HG03571 (cell line): ENCODE measurements at regions not wholly inside any gene's neighbourhood (a gene's known extent, or its start where the extent isn't known, plus 50 kb on each side); places are given as distances from the start of the nearest gene placed in this dataset.
"Not testable (repeated sequence)": the region's sequence is repeated elsewhere in the genome, so short reads cannot be mapped to it uniquely, and the experiment has no call there.

Source experiments
- ATAC-seq: cut with Tn5 transposase; IDR thresholded peaks from one replicate; pipeline ENCODE4 v1.9.1; 2021; ENCODE audit not compliant: unreplicated experiment

- no peak for ATAC-seq
Observed at GRCh38 chr18:4557502-4557901, 102.4 kb upstream of the DLGAP1 start.

- no peak for ATAC-seq
Observed at GRCh38 chr18:4551001-4551360, 95.9 kb upstream of the DLGAP1 start.

- ATAC-seq: no peak
Observed at GRCh38 chr18:4549164-4549872, 94.2 kb upstream of the DLGAP1 start.

- no peak for ATAC-seq
Observed at GRCh38 chr18:4547126-4547525, 92.0 kb upstream of the DLGAP1 start.

GRCh38 chr18:4544142-4544541 lies 89.0 kb upstream of the DLGAP1 start:
- ATAC-seq: no peak

- no peak for ATAC-seq
Observed at GRCh38 chr18:4543711-4544110, 88.6 kb upstream of the DLGAP1 start.

- no peak for ATAC-seq
Observed at GRCh38 chr18:4541588-4541987, 86.5 kb upstream of the DLGAP1 start.

- no peak for ATAC-seq
Observed at GRCh38 chr18:4536447-4536846, 81.3 kb upstream of the DLGAP1 start.

- no peak for ATAC-seq
Observed at GRCh38 chr18:4528405-4528804, 73.3 kb upstream of the DLGAP1 start.

- ATAC-seq: not testable (repeated sequence)
Observed at GRCh38 chr18:4527826-4528225, 72.7 kb upstream of the DLGAP1 start.

- ATAC-seq: no peak
Observed at GRCh38 chr18:4524096-4524495, 69.0 kb upstream of the DLGAP1 start.

- no peak for ATAC-seq
Observed at GRCh38 chr18:4511166-4511565, 56.1 kb upstream of the DLGAP1 start.

GRCh38 chr18:4510711-4511110 lies 55.6 kb upstream of the DLGAP1 start:
- ATAC-seq: no peak

- ATAC-seq: no peak
Observed at GRCh38 chr18:4510160-4510559, 55.1 kb upstream of the DLGAP1 start.
